K562 (cell line): ENCODE measurements at regions not wholly inside any gene's neighbourhood (a gene's known extent, or its start where the extent isn't known, plus 50 kb on each side); places are given as distances from the start of the nearest gene placed in this dataset.

Source experiments
- BACH1 ChIP-seq: fragments of 200-800 bp; sonication (Bioruptor generic); IDR thresholded peaks from 2 replicates; pipeline ENCODE4 v1.6.1; 2016; ENCODE audit warnings: missing genetic modification characterization, missing compliant biosample characterization
- CHAMP1 ChIP-seq: fragments of 450-650 bp; IDR thresholded peaks from 2 replicates; pipeline ENCODE4 v1.6.1; 2016; ENCODE audit warnings: mild to moderate bottlenecking
- EP300 ChIP-seq: IDR thresholded peaks from 2 replicates; pipeline ENCODE4 v1.6.1; 2012; ENCODE audit warnings: low read length, improper control_type of control experiment
- FIP1L1 ChIP-seq: fragments of 200-400 bp; formaldehyde crosslinking; IDR thresholded peaks from 2 replicates; pipeline ENCODE4 v1.6.1; 2018; ENCODE audit warnings: mild to moderate bottlenecking, low read depth, low read length; ENCODE audit not compliant: poor library complexity, severe bottlenecking
- MBD2 ChIP-seq: sonication (generic); IDR thresholded peaks from 2 replicates; pipeline ENCODE4 v1.6.1; 2016; ENCODE audit warnings: low read depth, borderline replicate concordance
- MTA3 ChIP-seq: fragments of 450-650 bp; formaldehyde crosslinking; IDR thresholded peaks from 2 replicates; pipeline ENCODE4 v1.6.1; 2017; ENCODE audit warnings: mild to moderate bottlenecking, borderline replicate concordance
- PTBP1 ChIP-seq: fragments of 200-400 bp; formaldehyde crosslinking; IDR thresholded peaks from 2 replicates; pipeline ENCODE4 v1.6.1; 2017; ENCODE audit warnings: low read depth, low read length
- RBM22 ChIP-seq: fragments of 200-400 bp; formaldehyde crosslinking; IDR thresholded peaks from 2 replicates; pipeline ENCODE4 v1.6.1; 2018; ENCODE audit warnings: low read length, low read depth; ENCODE audit not compliant: poor library complexity, severe bottlenecking
- SRSF9 ChIP-seq: fragments of 200-400 bp; formaldehyde crosslinking; IDR thresholded peaks from 2 replicates; pipeline ENCODE4 v1.6.1; 2017; ENCODE audit warnings: low read depth, low read length, borderline replicate concordance
- TAF1 ChIP-seq: IDR thresholded peaks from 2 replicates; pipeline ENCODE4 v1.6.1; 2011; ENCODE audit warnings: mild to moderate bottlenecking, low read length, moderate library complexity; ENCODE audit not compliant: insufficient read depth, control insufficient read depth, severe bottlenecking; ENCODE audit errors: extremely low read depth
- TOE1 ChIP-seq, 2 experiments: fragments of 450-650 bp in 1 of 2; sonication (generic) in 1 of 2; formaldehyde crosslinking in 1 of 2; IDR thresholded peaks; 2 replicates each; pipeline versions ENCODE4 v1.7.1 to v1.8.0; 2016 to 2022; ENCODE audit warnings: borderline replicate concordance in 2 of 2, mild to moderate bottlenecking in 2 of 2, antibody characterized with exemption in 1 of 2, inconsistent platforms in 1 of 2, low read depth in 1 of 2, missing genetic modification reagents in 1 of 2, moderate library complexity in 1 of 2
- XRCC5 ChIP-seq: fragments of 200-400 bp; formaldehyde crosslinking; IDR thresholded peaks from 2 replicates; pipeline ENCODE4 v1.6.1; 2017; ENCODE audit warnings: low read depth, mild to moderate bottlenecking, low read length
- ZNF133 ChIP-seq: fragments of 250-450 bp; sonication (Bioruptor Pico); IDR thresholded peaks from 2 replicates; pipeline ENCODE4 v1.4.0; 2020; ENCODE audit warnings: mild to moderate bottlenecking
- ZNF232 ChIP-seq: sonication (generic); formaldehyde crosslinking; IDR thresholded peaks from 2 replicates; pipeline ENCODE4 v1.8.0; 2022; ENCODE audit warnings: mild to moderate bottlenecking, missing genetic modification reagents
- ZNF24 ChIP-seq: fragments of 450-650 bp; IDR thresholded peaks from 2 replicates; pipeline ENCODE4 v1.6.1; 2016
- ZNF263 ChIP-seq: sonication (generic); formaldehyde crosslinking; IDR thresholded peaks from 2 replicates; pipeline ENCODE4 v1.8.0; 2022; ENCODE audit warnings: mild to moderate bottlenecking, missing genetic modification reagents, borderline replicate concordance
- ZNF311 ChIP-seq: fragments of 250-450 bp; sonication (Bioruptor Pico); IDR thresholded peaks from 2 replicates; pipeline ENCODE4 v1.4.0; 2020; ENCODE audit warnings: mild to moderate bottlenecking, moderate library complexity
- ZNF324 ChIP-seq: fragments of 250-450 bp; sonication (Bioruptor Pico); IDR thresholded peaks from 2 replicates; pipeline ENCODE4 v1.4.0; 2020; ENCODE audit warnings: mild to moderate bottlenecking
- ZNF408 ChIP-seq: fragments of 250-450 bp; sonication (Bioruptor Pico); IDR thresholded peaks from 2 replicates; pipeline ENCODE4 v1.4.0; 2020; ENCODE audit warnings: low read depth, mild to moderate bottlenecking, moderate library complexity
- TF ChIP-seq, protein P1 (sequence below): fragments of 200-800 bp; sonication (Bioruptor generic); IDR thresholded peaks from 2 replicates; pipeline ENCODE4 v1.6.1; 2017; ENCODE audit warnings: missing genetic modification characterization, missing compliant biosample characterization
- TF ChIP-seq, protein P2 (sequence below): fragments of 450-650 bp; IDR thresholded peaks from 2 replicates; pipeline ENCODE4 v1.6.1; 2018; ENCODE audit not compliant: partially characterized antibody

GRCh38 chr3:72270072-72270681 lies 485.2 kb upstream of the PROK2 start (continued):
- no peak for TF ChIP-seq FIP1L1
- TF ChIP-seq ZNF133 (CRISPR knock-in tag), result no peak
- no peak for TF ChIP-seq ZNF408 (CRISPR knock-in tag)
- TF ChIP-seq ZNF324, result no peak
- no peak; the same call in 1 of the 2 replicates for TF ChIP-seq MTA3
- TF ChIP-seq SRSF9, result no peak
- TF ChIP-seq BACH1 (tag), result no peak; the same call in 1 of the 2 replicates
- TF ChIP-seq ZNF232 (CRISPR knock-in tag), result no peak
- TF ChIP-seq, protein P1, sequence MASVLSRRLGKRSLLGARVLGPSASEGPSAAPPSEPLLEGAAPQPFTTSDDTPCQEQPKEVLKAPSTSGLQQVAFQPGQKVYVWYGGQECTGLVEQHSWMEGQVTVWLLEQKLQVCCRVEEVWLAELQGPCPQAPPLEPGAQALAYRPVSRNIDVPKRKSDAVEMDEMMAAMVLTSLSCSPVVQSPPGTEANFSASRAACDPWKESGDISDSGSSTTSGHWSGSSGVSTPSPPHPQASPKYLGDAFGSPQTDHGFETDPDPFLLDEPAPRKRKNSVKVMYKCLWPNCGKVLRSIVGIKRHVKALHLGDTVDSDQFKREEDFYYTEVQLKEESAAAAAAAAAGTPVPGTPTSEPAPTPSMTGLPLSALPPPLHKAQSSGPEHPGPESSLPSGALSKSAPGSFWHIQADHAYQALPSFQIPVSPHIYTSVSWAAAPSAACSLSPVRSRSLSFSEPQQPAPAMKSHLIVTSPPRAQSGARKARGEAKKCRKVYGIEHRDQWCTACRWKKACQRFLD (CRISPR knock-in tag), result no peak
- TF ChIP-seq PTBP1, result no peak
- no peak for TF ChIP-seq XRCC5
- TF ChIP-seq ZNF24, result no peak
- TF ChIP-seq EP300, result peak; percentile 81
- no peak for TF ChIP-seq MBD2
- no peak for TF ChIP-seq TAF1
- TF ChIP-seq, protein P2, sequence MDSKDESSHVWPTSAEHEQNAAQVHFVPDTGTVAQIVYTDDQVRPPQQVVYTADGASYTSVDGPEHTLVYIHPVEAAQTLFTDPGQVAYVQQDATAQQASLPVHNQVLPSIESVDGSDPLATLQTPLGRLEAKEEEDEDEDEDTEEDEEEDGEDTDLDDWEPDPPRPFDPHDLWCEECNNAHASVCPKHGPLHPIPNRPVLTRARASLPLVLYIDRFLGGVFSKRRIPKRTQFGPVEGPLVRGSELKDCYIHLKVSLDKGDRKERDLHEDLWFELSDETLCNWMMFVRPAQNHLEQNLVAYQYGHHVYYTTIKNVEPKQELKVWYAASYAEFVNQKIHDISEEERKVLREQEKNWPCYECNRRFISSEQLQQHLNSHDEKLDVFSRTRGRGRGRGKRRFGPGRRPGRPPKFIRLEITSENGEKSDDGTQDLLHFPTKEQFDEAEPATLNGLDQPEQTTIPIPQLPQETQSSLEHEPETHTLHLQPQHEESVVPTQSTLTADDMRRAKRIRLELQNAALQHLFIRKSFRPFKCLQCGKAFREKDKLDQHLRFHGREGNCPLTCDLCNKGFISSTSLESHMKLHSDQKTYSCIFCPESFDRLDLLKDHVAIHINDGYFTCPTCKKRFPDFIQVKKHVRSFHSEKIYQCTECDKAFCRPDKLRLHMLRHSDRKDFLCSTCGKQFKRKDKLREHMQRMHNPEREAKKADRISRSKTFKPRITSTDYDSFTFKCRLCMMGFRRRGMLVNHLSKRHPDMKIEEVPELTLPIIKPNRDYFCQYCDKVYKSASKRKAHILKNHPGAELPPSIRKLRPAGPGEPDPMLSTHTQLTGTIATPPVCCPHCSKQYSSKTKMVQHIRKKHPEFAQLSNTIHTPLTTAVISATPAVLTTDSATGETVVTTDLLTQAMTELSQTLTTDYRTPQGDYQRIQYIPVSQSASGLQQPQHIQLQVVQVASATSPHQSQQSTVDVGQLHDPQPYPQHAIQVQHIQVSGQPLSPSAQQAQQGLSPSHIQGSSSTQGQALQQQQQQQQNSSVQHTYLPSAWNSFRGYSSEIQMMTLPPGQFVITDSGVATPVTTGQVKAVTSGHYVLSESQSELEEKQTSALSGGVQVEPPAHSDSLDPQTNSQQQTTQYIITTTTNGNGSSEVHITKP, result no peak
- no peak for TF ChIP-seq RBM22
- TF ChIP-seq TOE1 (IDR thresholded peaks at IDR 0.05; ENCODE audit: borderline replicate concordance), result no peak
- TF ChIP-seq TOE1 (CRISPR knock-in tag; IDR thresholded peaks at IDR 0.05; ENCODE audit: borderline replicate concordance, low read depth), result no peak
- TF ChIP-seq ZNF263, result no peak
- TF ChIP-seq CHAMP1, result no peak; the same call in 1 of the 2 replicates
- TF ChIP-seq ZNF311 (CRISPR knock-in tag), result no peak
